ENCODE measurements at regions not wholly inside any gene's neighbourhood (a gene's known extent, or its start where the extent isn't known, plus 50 kb on each side); places are given as distances from the start of the nearest gene placed in this dataset.

DNA sequence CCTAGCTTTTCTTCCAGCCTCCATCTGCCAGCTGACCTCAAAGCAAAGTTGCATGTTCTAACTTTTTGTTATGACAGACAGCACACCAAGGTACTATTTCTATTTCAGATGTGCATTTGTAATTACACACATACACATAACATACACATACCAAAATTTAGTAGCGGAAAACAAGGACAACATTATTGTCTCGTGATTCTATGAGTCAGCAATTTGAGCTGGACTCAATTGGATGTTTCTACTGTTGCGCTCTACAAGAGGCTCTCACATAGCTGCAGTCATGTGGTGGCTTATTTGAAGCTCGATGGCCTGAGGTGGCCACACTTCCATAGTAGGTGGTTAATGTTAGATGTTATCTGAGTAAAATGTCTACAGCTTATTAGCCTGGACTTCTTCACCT, 1010.1 kb upstream of the B3GALT2 start:
- no peak for DNase-seq

GRCh38 chr1:194194724-194195123, 1008.3 kb upstream of the B3GALT2 start:
- DNase-seq = no peak

- DNase-seq = no peak
Measured at GRCh38 chr1:194184974-194185373, 998.6 kb upstream of the B3GALT2 start.

- no peak for DNase-seq
Measured at GRCh38 chr1:194184425-194184824, 998.0 kb upstream of the B3GALT2 start.

DNA sequence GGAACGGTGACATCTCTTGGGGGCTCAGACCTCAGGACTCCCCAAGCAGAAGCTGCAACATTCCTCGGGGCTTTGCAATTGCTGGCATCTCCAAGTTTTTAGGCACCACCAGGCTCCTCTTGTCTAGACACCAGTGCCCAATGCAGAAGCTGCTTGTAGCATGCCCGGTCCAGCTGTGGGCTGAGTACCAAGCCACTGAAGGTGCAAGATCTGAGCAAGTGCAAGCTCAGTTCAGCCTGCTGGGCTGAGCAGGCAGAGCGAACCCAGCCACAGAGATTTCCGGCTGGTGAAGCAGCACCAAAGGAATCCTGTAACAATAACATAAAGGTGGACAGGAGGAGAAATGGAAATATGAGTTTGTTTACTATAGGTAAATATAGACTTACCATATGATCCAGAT, 995.4 kb upstream of the B3GALT2 start:
- no peak for DNase-seq

GRCh38 chr1:194176212-194176611, 989.8 kb upstream of the B3GALT2 start:
- DNase-seq = no peak

DNA sequence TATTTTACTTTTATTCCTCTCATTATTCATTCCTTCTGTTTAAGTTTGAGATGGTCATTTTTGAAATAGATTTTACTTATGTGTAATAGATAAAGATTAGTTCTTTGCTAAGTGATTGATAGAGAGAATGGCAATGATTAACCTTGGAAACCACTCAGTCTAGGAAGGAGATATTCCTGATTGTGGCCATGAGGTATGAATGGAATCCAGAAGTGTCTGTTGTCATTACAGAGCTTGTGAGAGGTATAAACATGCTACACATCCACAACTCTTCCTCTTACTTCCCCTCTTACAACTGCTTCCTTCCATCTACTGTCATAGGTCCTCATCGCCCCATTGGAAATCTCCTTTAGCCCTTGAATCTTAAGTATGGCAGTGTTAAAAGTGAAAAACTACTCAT, 988.8 kb upstream of the B3GALT2 start:
- no peak for DNase-seq

GRCh38 chr1:194174528-194174927, 988.1 kb upstream of the B3GALT2 start:
- no peak for DNase-seq

- no peak for DNase-seq
Measured at GRCh38 chr1:194171596-194171995, 985.2 kb upstream of the B3GALT2 start.

DNA sequence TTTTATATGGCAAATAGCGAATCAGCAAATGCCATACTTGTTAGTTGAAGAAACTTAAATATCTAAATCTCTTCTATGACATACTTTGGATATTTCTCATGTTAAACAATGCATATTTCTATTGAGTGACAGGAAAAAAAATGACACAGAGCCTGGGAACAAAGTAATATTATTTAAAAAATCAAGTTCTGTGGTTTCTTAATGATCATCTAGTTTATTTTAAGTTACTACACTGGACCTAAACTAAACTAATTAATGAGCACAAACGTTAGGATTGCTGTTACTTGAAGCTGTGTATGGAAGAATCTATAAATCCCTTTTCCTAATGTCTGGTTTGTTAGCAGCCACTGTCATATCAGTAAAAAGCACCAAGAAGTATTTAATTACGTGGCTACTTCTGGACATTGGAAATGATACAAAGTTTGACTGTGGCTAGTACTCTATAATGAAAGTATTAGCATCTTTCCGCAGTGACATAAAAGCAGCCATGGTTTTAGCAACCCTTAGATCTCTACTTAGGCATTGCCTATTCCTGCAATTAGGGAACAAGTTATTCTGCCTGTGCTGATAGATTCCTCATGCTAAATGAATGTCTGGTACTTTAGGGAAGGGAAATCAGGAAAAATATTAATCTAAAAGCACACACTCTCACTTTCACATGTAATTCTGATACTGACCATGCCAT, 981.7 kb upstream of the B3GALT2 start:
- DNase-seq = no peak

GRCh38 chr1:194164755-194165154, 978.3 kb upstream of the B3GALT2 start:
- DNase-seq = no peak

GRCh38 chr1:194161591-194161990, 975.2 kb upstream of the B3GALT2 start:
- DNase-seq = no peak

DNA sequence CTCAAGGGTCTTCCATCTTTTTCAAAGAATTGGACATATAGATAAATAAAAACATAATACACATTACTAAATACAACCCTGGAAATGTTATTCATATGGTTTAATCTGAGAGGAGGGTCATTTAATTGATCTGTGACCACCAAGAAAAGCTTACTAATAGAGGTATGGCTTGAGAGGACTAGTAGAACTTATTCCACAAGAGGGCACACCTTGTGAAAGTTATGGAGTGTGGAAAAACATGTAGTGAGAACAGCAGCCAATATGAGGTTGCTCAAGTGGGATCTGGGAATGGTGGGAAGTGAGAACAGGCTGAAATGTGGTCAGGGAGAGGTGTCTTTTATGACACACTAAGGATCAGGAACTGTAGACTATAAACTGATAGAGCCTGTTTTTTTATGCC, 973.5 kb upstream of the B3GALT2 start:
- DNase-seq = peak in 1 of 2 experiments; percentile 27

- no peak for DNase-seq
Measured at GRCh38 chr1:194155962-194156361, 969.5 kb upstream of the B3GALT2 start.

GRCh38 chr1:194151056-194151455, 964.6 kb upstream of the B3GALT2 start:
- DNase-seq = no peak

DNA sequence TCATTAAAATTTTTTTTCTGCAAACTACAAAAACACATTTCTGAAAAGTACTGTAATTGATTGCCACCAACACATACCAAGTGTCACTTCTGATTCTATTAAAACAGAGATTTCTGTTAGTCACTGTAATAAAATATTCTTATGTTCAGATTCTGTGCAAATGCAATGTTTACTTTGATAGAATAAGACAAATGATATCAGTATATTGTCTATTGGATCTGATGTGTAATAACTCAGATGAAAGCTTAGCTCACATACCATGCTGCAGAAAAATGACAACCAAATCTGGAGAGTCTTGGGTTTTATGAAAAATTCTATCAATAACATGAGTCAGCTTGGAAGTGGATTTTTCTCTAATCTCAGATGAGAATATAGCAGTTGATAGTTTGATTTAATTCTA, 963.8 kb upstream of the B3GALT2 start:
- DNase-seq = no peak

DNA sequence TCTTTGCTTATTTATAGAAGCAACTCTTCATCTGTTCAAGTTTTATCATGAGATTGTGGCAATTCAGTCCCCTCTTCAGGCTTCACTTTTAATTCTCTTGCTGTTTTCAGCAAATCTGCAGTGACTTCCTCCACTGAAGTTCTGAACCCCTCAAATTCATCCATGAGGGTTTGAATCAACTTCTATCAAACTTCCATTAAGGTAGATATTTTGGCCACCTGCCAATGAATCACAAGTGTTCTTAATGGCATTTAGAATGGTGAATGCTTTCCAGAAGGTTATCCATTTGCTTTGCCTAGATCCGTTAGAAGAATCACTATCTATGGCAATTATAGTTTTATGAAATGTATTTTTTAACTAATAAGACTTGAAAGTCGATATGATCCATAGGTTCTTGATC, 946.7 kb upstream of the B3GALT2 start:
- peak in 1 of 2 experiments; percentile 1 for DNase-seq

- no peak for DNase-seq
Measured at GRCh38 chr1:194118086-194118485, 931.7 kb upstream of the B3GALT2 start.

GRCh38 chr1:194117582-194117981, 931.2 kb upstream of the B3GALT2 start:
- no peak for DNase-seq

GRCh38 chr1:194114288-194114687, 927.9 kb upstream of the B3GALT2 start:
- DNase-seq = no peak

DNA sequence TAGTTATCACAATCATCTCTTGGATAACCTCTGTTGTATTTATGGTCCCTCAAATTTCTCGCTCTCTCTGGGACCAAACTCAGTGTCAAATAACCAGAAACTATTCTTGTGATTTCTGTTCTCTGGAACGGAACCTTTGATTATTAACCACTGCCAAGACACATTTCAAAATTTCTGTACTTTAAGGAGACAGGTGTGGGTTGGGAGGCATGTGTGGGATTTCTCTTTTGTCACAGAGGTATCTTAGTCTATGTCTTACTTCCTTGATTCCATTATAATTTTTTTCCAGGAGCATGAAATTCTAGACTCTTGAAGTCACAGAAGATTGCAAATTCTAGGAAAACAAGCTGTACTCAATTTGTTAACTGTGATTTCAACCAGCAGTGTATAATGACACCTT, 919.0 kb upstream of the B3GALT2 start:
- no peak for DNase-seq

DNA sequence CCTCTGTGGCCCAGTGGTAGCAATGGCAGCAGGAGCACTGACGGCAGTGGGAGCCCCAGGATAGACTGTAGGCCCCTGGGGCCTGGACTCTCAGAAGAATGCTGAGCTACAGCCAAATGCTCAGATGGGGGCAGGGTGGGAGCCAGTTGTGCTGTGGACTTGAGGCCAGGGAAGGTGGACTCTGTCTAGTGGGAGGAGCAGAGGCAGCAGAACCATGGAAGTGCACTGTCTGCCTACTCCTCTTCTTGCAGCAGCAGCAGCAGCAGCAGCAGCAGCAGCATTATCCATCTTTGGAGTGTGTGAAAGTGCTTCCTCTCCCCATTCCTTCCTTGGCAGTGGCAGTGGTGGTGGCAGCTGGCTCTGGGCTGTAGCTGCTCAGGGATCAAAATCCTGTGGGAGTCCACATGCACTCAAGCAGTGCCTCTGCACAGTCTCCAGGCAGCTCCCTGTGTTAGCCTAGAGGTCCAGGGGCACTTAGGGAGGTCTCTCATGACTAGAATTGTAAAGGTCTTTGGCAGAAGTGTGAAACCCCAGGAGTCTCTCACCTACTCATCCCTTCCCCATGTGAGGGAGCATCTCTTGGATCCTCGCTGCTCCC, 917.9 kb upstream of the B3GALT2 start:
- peak in 1 of 2 experiments; percentile 24 for DNase-seq

GRCh38 chr1:194103516-194104246, 917.3 kb upstream of the B3GALT2 start:
- no peak for DNase-seq

GRCh38 chr1:194103101-194103500, 916.7 kb upstream of the B3GALT2 start:
- no peak for DNase-seq
